Bronchial epithelial cell (primary cell): ENCODE measurements at regions not wholly inside any gene's neighbourhood (a gene's known extent, or its start where the extent isn't known, plus 50 kb on each side); places are given as distances from the start of the nearest gene placed in this dataset.

Source experiments
- DNase-seq: peaks from one replicate; pipeline ENCODE4 v3.0.0-alpha.2; 2010; ENCODE audit warnings: low read depth
- FAIRE-seq: peaks from 2 replicates; lab custom pipeline; 2011; peaks lifted over from hg19 to GRCh38; lab: Jason Lieb, UNC
- H3K27me3 ChIP-seq: 2 replicates; pipeline ENCODE4 v1.5.1; 2011; ENCODE audit warnings: low read length; ENCODE audit not compliant: control insufficient read depth, insufficient read depth
- H3K36me3 ChIP-seq: 2 replicates; pipeline ENCODE4 v1.5.1; 2011; ENCODE audit warnings: low read length; ENCODE audit not compliant: control insufficient read depth, insufficient read depth
- H3K4me3 ChIP-seq: 2 replicates; pipeline ENCODE4 v1.5.1; 2011; ENCODE audit warnings: mild to moderate bottlenecking, low read depth, low read length, control low read depth
- TF ChIP-seq, protein P1 (sequence below): IDR thresholded peaks from 2 replicates; pipeline ENCODE4 v1.5.1; 2011; ENCODE audit warnings: mild to moderate bottlenecking, moderate library complexity, low read length, control low read depth, inconsistent platforms; ENCODE audit not compliant: insufficient read depth, severe bottlenecking

DNA sequence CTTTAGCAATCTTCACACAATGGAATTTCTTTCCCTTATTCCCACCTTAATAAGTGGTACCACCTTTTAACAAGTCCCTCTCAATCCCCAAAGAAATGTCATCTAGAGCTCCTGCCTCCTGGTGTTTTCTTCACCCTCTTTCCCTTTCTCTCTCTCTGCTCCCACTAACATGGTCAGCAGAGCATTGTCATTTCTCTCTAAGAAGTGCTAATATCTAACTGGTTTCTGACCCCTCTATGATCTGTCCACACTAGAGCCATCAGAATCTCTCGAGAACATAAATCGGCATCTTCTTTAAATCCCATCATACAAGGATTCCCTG, 161.2 kb upstream of the DTNA start:
- Histone ChIP-seq H3K27me3 (no peaks in the 10 kb centered on the region), H3K36me3 (no peaks in the 10 kb centered on the region), H3K4me3 (no peak overlapping the region)
- no peak for DNase-seq
- TF ChIP-seq, protein P1, sequence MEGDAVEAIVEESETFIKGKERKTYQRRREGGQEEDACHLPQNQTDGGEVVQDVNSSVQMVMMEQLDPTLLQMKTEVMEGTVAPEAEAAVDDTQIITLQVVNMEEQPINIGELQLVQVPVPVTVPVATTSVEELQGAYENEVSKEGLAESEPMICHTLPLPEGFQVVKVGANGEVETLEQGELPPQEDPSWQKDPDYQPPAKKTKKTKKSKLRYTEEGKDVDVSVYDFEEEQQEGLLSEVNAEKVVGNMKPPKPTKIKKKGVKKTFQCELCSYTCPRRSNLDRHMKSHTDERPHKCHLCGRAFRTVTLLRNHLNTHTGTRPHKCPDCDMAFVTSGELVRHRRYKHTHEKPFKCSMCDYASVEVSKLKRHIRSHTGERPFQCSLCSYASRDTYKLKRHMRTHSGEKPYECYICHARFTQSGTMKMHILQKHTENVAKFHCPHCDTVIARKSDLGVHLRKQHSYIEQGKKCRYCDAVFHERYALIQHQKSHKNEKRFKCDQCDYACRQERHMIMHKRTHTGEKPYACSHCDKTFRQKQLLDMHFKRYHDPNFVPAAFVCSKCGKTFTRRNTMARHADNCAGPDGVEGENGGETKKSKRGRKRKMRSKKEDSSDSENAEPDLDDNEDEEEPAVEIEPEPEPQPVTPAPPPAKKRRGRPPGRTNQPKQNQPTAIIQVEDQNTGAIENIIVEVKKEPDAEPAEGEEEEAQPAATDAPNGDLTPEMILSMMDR = no peak
- FAIRE-seq = no peak

DNA sequence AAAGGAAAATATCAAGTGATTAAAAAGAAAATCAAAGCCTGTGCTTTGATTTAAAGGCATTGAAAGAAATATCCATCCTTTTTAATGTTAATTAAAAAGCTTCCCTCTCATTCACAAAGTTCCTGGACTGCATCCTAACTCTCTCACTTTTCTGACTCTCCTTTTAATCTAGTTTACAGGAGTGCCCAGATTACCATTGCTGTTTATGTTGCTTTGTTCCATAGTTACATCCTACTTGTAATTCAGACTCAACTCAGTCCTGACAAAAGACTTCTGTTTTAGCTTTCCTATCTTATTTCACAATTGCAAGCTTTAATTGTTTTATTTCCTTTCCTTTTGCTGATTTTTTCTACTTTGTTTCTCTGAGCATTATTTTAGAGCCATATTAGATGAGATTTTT, 160.7 kb upstream of the DTNA start:
- TF ChIP-seq, protein P1 = no peak
- DNase-seq (no peak), FAIRE-seq (no peak)
- Histone ChIP-seq H3K4me3 (no peak overlapping the region), H3K27me3 (no peaks in the 10 kb centered on the region), H3K36me3 (no peaks in the 10 kb centered on the region)

DNA sequence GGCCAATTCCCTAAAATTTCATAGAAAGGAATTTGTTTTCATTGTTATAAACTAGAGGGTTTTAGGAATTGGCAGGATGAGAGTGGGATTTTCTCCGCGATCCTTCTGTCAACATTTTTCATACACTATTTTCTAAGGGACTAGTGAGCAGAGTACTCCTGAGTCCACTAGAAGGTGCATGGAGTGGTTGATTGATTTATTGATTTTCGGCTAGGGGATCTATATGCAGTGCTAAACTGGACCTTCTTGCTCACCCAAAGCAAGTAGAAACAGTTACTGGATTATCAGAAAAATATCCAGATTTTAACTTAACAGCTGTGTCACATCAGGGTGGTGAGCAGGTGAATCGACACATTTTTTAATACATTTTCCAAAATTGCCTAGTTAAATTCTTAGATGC, 159.9 kb upstream of the DTNA start:
- Histone ChIP-seq H3K27me3 (no peaks in the 10 kb centered on the region), H3K36me3 (no peaks in the 10 kb centered on the region), H3K4me3 (no peak overlapping the region)
- DNase-seq (no peak), FAIRE-seq (no peak)
- TF ChIP-seq, protein P1 = no peak

DNA sequence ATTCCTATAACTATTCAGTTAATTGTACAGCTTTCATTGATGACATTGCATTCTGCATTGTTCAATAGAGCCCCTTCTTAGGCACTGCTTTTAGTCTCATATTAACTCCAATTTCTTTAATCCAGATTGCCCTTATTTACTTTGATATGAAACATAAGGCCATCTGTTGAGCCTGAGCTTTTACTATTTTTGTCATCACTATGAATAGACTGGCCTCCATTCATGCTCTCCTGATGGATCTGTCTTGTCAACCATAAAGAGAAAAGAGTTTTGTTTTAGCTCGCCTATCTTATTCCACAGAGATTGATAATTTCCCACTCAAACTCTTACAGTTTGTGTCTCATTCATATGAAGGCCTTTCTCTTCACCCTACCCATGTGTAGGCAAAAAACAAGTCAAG, 159.2 kb upstream of the DTNA start:
- FAIRE-seq (no peak), DNase-seq (no peak)
- Histone ChIP-seq H3K4me3 (no peak overlapping the region), H3K27me3 (no peaks in the 10 kb centered on the region), H3K36me3 (no peaks in the 10 kb centered on the region)
- TF ChIP-seq, protein P1 = no peak

DNA sequence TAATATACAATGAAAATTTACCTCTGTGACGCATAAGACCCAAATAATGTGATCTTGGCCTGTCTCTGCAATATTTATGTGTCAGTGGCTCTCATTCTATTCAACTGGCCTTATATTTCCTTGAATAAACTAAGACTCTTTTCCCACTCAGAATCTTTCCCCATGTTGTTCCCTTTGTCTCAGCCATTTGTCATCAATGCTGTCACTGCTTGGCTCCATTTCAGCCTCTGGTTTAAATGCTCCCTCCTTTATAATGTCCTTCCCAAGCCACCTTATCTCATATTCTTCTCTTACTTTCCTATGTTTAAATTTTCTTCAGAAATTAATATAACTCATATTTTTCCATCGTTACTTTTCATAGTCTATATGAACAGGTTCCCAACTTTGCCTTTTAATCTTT, 158.3 kb upstream of the DTNA start:
- Histone ChIP-seq H3K36me3 (no peaks in the 10 kb centered on the region), H3K4me3 (no peak overlapping the region), H3K27me3 (no peaks in the 10 kb centered on the region)
- no peak for FAIRE-seq
- DNase-seq = no peak
- TF ChIP-seq, protein P1 = no peak

DNA sequence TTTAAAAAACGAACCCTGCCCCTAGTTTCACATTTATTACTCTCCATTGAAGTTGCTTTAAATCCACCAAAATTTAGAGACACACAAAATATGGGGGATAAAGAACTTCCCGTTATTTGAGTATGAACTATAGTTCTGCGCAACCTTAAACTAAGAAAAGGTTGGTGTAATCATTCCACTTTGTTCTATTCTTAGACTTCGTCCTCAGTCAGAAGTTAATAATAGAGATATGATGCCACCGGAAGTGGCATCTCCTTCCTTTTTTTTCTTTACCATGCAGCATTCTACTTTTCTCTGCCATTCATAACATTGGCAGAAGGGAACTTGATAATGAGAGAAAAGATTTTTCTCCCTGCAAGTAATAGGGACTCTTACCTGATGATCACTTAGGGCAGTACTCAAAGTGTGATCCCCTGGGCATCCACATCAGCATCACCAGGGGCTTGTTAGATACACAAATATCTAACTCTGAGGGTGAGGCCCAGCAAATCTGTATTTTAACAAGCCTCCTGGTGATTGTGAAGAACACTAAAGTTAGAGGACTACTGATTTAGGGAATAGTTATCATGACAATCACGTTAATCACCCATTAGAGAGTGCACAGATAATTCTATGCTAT, 147.7 kb upstream of the DTNA start:
- TF ChIP-seq, protein P1 = no peak
- FAIRE-seq = no peak
- no peaks in the 10 kb centered on the region for H3K27me3 ChIP-seq

More for the DNA sequence above, 147.7 kb upstream of the DTNA start:
- H3K36me3 ChIP-seq = no peaks in the 10 kb centered on the region
- DNase-seq = no peak
- H3K4me3 ChIP-seq = no peak overlapping the region
